Gastrocnemius medialis (tissue), 4 donors: ENCODE measurements at regions not wholly inside any gene's neighbourhood (a gene's known extent, or its start where the extent isn't known, plus 50 kb on each side); places are given as distances from the start of the nearest gene placed in this dataset.

ENCODE experiments used
- POLR2A ChIP-seq, 2 donors: fragments of 450-650 bp; IDR thresholded peaks; one replicate each; pipeline ENCODE4 v1.6.1; 2017; ENCODE audit warnings: antibody characterized with exemption in 2 of 2, mild to moderate bottlenecking in 2 of 2, moderate library complexity in 2 of 2
- TF ChIP-seq, protein P1 (sequence below), 5 experiments: fragments of 450-650 bp in 3 of 5; fragments of 200-600 bp in 2 of 5; sonication (generic) in 2 of 5; IDR thresholded peaks in 4 of 5; conservative IDR thresholded peaks in 1 of 5; 1 replicate in 4 of 5; 2 replicates in 1 of 5; pipeline ENCODE4 v1.5.1; 2016 to 2019; ENCODE audit warnings: antibody characterized with exemption in 5 of 5, mild to moderate bottlenecking in 3 of 5, moderate library complexity in 3 of 5

DNA sequence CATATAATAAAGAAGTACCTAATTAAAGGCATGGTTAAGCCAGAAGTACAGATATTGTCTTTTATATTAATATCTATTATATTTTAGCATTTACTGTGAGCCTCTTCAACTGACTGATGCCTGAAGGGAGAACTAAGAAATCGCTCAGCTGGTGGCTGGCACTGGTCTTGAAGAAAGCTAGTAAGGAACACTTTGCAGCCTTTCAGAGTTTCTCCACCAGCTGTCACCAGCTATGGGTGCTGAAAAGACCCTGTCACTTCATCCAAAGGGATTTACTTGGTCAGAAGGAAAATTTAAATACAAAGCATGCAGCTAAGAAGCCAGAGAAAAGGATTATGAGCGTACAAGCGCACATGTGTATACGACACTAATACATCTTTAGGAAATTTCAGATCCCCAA, 525.9 kb downstream of the TMEM182 start:
- TF ChIP-seq, protein P1, sequence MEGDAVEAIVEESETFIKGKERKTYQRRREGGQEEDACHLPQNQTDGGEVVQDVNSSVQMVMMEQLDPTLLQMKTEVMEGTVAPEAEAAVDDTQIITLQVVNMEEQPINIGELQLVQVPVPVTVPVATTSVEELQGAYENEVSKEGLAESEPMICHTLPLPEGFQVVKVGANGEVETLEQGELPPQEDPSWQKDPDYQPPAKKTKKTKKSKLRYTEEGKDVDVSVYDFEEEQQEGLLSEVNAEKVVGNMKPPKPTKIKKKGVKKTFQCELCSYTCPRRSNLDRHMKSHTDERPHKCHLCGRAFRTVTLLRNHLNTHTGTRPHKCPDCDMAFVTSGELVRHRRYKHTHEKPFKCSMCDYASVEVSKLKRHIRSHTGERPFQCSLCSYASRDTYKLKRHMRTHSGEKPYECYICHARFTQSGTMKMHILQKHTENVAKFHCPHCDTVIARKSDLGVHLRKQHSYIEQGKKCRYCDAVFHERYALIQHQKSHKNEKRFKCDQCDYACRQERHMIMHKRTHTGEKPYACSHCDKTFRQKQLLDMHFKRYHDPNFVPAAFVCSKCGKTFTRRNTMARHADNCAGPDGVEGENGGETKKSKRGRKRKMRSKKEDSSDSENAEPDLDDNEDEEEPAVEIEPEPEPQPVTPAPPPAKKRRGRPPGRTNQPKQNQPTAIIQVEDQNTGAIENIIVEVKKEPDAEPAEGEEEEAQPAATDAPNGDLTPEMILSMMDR (IDR thresholded peaks at IDR 0.05 in 4 of 5, conservative IDR thresholded peaks at IDR 0.05 in 1 of 5), result no peak
- TF ChIP-seq POLR2A (IDR thresholded peaks at IDR 0.05), result no peak
